GM18868 (cell line): ENCODE measurements at regions not wholly inside any gene's neighbourhood (a gene's known extent, or its start where the extent isn't known, plus 50 kb on each side); places are given as distances from the start of the nearest gene placed in this dataset.

ENCODE experiments used
- ATAC-seq: cut with Tn5 transposase; IDR thresholded peaks from one replicate; pipeline ENCODE4 v1.9.1; 2021; ENCODE audit warnings: mild to moderate bottlenecking, moderate library complexity; ENCODE audit not compliant: unreplicated experiment

GRCh38 chr1:212189352-212189738 is 95.9 kb upstream of the PPP2R5A start:
- ATAC-seq = no peak

DNA sequence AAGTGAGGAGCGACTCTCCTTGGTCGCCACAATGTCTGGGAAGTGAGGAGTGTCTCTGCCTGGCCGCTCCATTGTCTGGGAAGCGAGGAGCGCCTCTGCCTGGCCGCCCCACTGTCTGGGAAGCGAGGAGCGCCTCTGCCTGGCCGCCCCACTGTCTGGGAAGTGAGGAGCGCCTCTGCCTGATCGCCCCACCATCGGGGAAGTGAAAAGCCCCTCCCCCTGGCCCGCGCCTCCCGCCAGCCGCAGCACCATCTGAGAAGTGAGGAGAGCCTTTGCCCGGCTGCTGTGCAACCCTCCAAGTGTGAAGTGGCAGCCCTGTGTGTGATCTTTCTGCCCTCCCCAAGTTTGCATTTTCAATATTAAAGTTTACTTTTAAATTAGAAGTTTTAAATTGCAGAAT is 95.0 kb upstream of the PPP2R5A start:
- ATAC-seq = no peak

DNA sequence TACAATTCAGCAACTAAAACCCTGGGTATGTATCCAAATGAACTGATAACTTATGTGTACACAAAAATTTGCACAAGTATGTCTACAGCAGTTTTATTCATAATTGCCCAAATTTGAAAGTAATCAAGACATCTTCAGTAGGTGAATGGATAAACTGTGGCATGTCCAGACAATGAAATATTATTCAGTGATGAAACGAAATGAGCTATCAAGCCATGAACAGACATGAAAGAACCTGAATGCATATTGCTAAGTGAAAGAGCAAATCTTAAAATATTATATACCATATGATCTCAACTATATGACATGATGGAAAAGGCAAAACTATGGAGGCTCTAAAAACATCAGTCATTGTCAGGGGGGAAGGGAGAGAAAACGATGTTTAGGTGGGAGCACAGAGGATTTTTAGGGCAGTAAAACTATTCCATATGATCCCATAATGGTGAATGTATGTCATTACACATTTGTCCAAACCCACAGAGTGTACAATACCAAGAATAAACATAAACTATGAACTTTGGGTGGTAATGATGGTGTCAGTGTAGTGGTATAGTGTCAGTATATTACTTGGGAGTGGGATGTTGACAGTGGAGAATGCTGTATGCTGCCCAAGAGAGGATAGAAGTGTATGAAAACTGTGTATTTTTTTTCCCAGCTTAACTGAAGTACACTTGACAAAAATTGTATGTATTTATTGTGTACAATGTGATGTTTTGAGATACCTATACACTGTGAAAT is 92.8 kb upstream of the PPP2R5A start:
- ATAC-seq = no peak

GRCh38 chr1:212196355-212196754 is 88.9 kb upstream of the PPP2R5A start:
- ATAC-seq = no peak

GRCh38 chr1:212201461-212201860 is 83.7 kb upstream of the PPP2R5A start:
- no peak for ATAC-seq

DNA sequence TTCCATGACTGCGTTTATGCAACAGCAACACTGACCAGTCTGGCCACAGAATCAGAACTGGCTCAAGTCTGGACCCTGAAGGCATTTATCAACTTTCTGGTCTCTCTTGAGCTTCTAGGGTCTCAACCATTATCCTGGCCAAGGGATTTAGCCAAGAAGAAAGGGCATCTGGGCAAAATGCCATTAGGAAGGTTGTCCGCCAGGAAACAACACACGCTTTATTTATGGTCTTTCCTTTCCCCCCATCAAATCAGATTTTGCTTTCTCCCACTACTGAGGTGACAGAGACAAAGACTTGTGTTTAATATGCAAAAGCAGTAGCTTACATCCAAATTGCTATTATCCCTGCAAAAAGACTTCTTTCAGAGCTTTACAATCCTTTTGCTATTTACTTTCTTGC is 81.6 kb upstream of the PPP2R5A start:
- no peak for ATAC-seq

GRCh38 chr1:212205006-212205405 is 80.2 kb upstream of the PPP2R5A start:
- ATAC-seq = no peak

- no peak for ATAC-seq
Measured at GRCh38 chr1:212205843-212206242, 79.4 kb upstream of the PPP2R5A start.

DNA sequence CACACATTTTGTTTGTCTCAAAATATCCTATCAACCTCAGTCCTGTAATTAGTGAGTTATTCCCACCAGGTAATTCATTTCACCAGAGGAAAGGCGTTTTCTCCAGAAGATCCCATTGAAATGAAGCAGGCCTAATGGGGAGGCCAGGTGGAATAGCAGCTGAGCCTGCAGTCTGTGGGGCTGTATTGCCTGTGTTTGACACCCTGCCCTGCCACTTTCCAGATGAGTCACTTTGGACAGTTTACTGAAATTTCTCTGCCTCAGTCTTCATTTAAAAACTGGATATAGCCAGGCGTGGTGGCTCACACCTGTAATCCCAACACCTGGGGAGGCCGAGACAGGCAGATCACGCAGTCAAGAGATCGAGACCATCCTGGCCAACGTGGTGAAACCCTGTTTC is 78.1 kb upstream of the PPP2R5A start:
- no peak for ATAC-seq

DNA sequence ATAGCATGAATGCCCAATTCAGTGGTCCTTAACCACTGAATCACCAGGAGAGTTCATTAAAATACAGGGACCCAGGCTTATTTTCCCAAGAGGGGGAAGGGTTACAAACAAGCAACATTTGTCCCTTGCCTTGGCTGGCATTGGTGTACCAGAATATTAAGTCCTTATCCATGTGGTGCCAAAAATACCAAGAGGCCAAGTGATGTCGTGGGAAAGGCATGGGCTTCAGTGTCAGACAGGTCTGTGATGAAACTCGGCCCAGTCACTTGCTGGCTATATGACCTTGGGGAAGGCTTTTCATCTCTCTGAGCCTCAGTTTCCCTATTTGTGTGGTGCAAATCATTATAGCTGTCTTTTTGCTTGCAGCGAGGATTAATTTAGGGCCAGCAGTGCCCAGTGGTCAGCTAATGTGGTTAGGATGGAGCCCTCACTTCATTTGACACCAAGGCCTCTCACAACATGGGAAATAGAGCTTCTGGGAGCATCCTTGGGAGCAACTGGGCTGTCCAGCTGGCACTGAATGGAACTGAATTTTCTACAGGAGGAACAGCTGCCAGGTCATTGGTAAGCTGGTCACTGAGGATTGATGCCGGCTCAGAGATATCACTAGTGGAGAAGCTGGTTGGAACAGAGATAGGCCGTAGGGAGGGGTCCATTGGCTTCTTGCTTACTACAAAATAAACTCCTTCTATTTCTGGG is 77.2 kb upstream of the PPP2R5A start:
- no peak for ATAC-seq

DNA sequence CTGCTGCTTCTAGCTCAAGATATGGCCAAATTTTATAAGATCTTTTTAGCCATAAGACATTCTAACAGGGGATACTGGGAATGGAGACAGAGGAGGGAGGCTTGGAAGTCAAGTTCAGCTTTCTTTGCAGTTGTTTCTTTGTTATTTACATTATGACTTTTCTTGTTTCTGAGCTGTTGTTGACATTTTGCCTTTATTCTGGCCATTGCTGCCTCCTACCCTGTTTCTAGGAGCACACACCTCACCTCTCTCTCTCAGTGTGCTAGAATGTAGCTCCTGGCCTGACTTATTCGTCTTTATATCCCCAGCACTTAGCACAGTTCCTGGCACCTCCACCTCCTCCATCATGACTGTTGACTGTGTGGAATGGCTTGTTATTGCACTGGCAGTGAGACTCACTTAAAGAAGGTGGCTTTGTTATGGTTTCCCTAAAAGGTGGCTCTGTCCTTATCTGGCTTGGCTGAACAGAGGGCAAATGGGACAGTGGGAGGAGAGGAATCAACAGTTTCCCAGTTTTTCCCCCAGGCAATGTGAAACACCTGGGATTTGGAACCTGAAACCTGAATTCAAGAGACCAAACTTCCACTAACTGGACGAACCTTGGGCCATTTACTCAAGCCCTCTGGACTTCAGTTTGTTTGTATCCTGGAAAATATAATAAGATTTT is 76.1 kb upstream of the PPP2R5A start:
- no peak for ATAC-seq

DNA sequence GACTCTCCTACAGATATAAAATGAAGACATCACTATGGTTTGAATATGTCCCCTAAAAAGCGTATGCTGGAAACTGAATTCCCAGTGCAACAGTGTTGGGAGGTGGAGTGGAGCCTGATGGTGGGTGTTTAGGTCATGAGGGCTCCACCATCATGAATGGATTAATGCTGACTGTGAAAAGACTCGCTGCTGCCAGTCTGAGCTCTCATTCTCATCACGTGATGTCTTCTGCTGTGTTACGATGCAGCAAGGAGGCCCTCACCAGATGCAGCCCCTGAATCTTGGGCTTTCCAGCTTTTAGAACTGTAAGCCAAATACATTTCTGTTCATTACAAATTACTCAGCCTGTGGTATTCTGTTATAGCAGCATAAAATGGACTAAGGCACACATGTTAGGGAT is 73.8 kb upstream of the PPP2R5A start:
- ATAC-seq = no peak

- ATAC-seq = no peak
Measured at GRCh38 chr1:212212343-212212742, 72.9 kb upstream of the PPP2R5A start.

- no peak for ATAC-seq
Measured at GRCh38 chr1:212212906-212213305, 72.3 kb upstream of the PPP2R5A start.

GRCh38 chr1:212213784-212214183 is 71.4 kb upstream of the PPP2R5A start:
- ATAC-seq = no peak

- no peak for ATAC-seq
Measured at GRCh38 chr1:212214325-212214724, 70.9 kb upstream of the PPP2R5A start.

DNA sequence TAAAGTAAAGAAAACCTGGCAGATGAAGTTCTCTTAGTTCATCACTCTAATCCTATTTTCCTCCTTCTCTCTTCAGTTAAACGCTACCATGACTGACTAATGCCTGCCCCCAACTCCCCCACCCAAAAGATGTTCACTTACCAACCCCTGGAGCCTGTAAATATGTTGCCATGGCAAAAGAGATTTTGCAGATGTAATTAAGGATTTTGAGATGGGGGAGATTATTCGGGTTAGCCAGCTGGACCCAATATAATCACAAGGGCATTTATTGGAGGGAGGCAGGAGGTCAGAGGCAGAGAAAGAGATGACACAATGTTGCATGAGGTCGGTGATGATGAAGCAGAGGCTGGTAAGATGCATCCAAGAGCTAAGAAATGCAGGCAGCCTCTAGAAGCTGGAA is 69.3 kb upstream of the PPP2R5A start:
- no peak for ATAC-seq

- ATAC-seq = no peak
Measured at GRCh38 chr1:212217633-212218032, 67.6 kb upstream of the PPP2R5A start.

GRCh38 chr1:212218065-212218464 is 67.1 kb upstream of the PPP2R5A start:
- no peak for ATAC-seq

DNA sequence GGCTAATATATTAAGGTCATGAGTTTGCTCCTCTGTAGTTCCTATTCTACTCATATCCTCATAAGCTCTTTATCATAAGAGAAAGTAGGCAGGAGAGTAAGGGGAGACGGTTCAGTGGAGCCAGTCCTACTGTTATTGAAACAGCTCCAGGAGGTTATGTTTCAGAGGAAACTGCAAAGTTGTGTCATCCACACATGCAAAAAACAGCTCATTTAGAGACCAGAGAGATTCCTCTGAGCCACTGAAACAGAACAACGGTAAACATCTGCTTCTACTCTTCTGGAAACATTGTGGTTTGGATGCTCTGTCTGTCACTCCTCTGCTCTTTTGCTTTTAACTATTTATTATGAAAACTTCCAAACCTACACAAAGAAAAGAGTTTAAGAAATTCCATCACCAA is 66.3 kb upstream of the PPP2R5A start:
- peak; percentile 97 for ATAC-seq

DNA sequence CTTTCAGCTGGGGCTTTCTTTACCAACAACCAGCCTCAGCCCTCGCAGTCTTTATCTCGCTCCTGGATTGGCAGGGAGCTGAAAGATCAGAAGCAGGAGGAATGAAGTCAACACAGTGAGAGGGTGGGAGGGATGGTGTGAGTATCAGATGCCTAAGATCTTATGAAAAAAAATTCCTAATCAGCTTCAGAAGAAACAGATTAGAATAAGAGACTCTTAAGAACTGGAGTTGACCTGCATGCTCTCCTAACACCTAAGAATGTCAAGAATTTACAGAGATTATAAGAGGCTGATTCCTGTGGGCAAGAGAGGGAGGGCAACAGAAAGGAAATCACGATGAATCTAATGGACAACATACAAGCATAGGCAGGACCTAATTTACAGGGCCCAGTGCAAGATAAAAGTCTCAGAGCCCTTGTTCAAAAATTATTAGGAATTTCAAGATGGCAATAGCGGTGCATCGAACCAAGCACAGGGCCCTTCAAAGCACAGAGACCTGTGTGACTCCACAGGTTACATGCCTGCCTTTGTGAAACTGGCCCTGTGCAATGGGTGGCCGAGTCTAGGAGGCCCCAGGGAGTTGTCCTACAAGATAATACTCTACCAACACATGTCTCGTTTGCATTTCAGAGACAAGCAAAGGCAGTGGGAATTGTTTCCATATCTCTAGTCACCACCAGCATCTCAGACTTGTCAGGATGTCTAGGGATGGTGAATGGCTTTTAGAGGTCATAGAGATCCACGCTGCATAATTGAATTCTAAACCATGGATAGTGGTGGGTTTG is 65.3 kb upstream of the PPP2R5A start:
- no peak for ATAC-seq
